Small intestine (tissue), 7 donors: ENCODE measurements at regions not wholly inside any gene's neighbourhood (a gene's known extent, or its start where the extent isn't known, plus 50 kb on each side); places are given as distances from the start of the nearest gene placed in this dataset.
A peak's percentile ranks its signal among the peaks of the same experiment; 100 is the strongest.

ENCODE experiments used
- DNase-seq, 2 donors: peaks; one replicate each; pipeline versions ENCODE4 v3.0.0 to v3.0.0-alpha.2; 2013
- FAIRE-seq: peaks from 2 replicates; lab custom pipeline; 2012; peaks lifted over from hg19 to GRCh38; lab: Jason Lieb, UNC
- H3K27ac ChIP-seq, 3 donors: one replicate each; pipeline ENCODE4 v1.5.1; 2013; ENCODE audit warnings: low read length in 2 of 3, mild to moderate bottlenecking in 2 of 3, control low read depth in 1 of 3, inconsistent platforms in 1 of 3, low read depth in 1 of 3, moderate library complexity in 1 of 3
- H3K27me3 ChIP-seq, 3 donors: one replicate each; pipeline ENCODE4 v1.6.1; 2013; ENCODE audit warnings: low read length in 3 of 3, inconsistent platforms in 1 of 3; ENCODE audit not compliant: control insufficient read depth in 3 of 3, insufficient read depth in 3 of 3
- H3K36me3 ChIP-seq, 3 donors: one replicate each; pipeline ENCODE4 v1.6.1; 2013; ENCODE audit warnings: low read length in 3 of 3, inconsistent platforms in 1 of 3, low read depth in 1 of 3, mild to moderate bottlenecking in 1 of 3, moderate library complexity in 1 of 3; ENCODE audit not compliant: control insufficient read depth in 3 of 3, insufficient read depth in 2 of 3
- H3K4me1 ChIP-seq, 3 donors: one replicate each; pipeline ENCODE4 v1.6.1; 2013; ENCODE audit warnings: low read length in 2 of 3, inconsistent platforms in 1 of 3, low read depth in 1 of 3, mild to moderate bottlenecking in 1 of 3, moderate library complexity in 1 of 3; ENCODE audit not compliant: control insufficient read depth in 3 of 3, insufficient read depth in 2 of 3
- H3K4me3 ChIP-seq, 3 donors: one replicate each; pipeline ENCODE4 v1.5.1; 2013; ENCODE audit warnings: low read length in 3 of 3, control low read depth in 1 of 3, inconsistent platforms in 1 of 3, low read depth in 1 of 3, mild to moderate bottlenecking in 1 of 3, moderate library complexity in 1 of 3
- H3K9me3 ChIP-seq, 2 donors: one replicate each; pipeline ENCODE4 v1.6.1; 2013; ENCODE audit warnings: low read depth in 1 of 2, low read length in 1 of 2; ENCODE audit not compliant: control insufficient read depth in 2 of 2, insufficient read depth in 1 of 2
- WGBS, 3 donors: extraction: QIAGEN DNeasy Blood & Tissue Kit; methylation state at CpG; one replicate each; pipeline ENCODE4 v1.1.7; 2013; 5-methylcytosine and 5-hydroxymethylcytosine counted together
- donor health status: healthy with polysubstance abuse.
- donor health status: control.
- donor health status: control.
- donor health status: Bipolar disorder and iron deficiency.
- donor health status: healthy.

DNA sequence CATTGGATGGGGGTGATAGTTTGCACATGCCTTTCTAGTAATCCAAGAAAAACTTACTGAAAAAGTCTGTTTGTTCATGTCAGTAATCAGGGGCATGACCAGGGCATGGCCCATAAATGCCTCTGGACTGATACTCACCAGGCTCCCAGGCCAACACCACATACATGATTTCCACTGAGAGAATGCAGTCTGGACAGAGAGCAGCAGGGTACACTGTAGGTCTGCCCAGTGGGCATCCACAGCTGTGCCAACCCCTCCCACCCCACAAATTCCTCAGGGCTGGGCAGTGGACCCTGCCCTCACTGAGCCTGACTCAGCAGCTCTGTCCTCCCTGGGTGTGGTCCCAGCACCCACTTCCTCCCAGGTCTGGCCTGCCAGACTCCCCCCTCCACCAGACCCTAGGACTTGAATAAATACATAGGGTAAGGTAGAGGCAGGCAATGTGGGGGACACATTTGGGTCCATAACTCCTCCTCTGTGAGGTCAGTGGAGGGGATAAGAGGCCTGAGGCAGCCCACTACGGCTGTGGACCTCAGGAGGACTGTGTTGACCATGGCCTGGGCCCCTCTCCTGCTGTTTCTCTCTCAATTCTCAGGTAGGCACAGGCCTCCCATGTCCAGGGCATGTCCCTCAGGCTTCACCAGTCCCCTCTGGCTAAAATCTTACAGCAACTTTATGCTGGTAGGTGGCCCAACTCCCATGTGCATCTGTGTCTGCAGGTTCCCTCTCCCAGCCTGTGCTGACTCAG, 92.2 kb upstream of the TOP3B start:
- Histone ChIP-seq H3K4me3 (no peak overlapping the region), H3K27ac (peak overlapping the region in 1 of 3 donors; percentile 7), H3K9me3 (no peaks in the 10 kb centered on the region), H3K27me3 (peaks cover 0 to 3% (median under 1%) of the 10 kb centered on the region in 3 donors), H3K4me1 (peaks cover 0 to 12% (median 0%) of the 10 kb centered on the region in 3 donors), H3K36me3 (no peaks in the 10 kb centered on the region)
- FAIRE-seq (no peak), DNase-seq (peak; percentile 38 to 52)
- 0% methylated on average over 1 of the region's 1 CpG for WGBS, 3 donors

- DNase-seq, result no peak
- FAIRE-seq, result no peak
- Histone ChIP-seq H3K9me3 (no peaks in the 10 kb centered on the region), H3K36me3 (no peaks in the 10 kb centered on the region), H3K27ac (no peak overlapping the region), H3K4me1 (peaks cover 0 to 12% (median 0%) of the 10 kb centered on the region in 3 donors), H3K27me3 (peaks cover 0 to 3% (median 0%) of the 10 kb centered on the region in 3 donors), H3K4me3 (no peak overlapping the region)
- 64 to 74% (median 70%) methylated on average over 5 of the region's 5 CpGs for WGBS, 3 donors
Observed at GRCh38 chr22:22073769-22074561, 91.4 kb upstream of the TOP3B start.

DNA sequence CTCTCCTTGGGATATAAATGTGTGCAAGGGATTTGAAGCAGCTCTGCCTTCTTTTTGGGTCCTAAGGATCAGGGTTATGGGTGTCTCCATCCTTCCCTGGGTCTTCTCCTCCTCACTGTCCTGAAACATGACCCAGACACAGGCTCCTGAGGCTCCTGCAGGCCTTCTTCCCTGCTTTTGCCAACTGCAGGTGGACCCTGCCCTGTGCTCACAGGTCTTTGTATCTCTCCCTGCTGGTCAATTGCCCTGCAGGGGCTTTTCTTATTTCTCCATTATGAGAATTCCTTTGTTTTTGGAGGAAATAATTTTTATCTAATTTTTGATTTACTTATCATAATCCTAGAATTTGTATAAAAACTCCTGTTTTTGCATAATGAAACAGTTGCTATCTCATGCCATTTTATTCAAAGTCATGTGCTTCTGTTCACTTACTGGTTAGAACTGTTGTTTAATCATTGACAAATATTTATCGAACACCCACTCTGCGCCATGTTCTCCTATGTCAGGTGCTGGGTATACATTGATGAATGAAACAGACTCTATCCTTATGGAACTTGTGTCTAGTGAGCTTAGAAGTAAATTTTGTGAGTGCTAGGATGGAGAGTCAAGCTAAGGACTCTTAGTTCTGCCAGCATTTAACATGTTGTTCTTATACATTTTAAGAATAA, 89.7 kb upstream of the TOP3B start:
- 74 to 81% (median 79%) methylated on average over 2 of the region's 2 CpGs for WGBS, 3 donors
- no peak for FAIRE-seq
- peaks cover 0 to 12% (median 0%) of the 10 kb centered on the region in 3 donors for H3K4me1 ChIP-seq

DNA sequence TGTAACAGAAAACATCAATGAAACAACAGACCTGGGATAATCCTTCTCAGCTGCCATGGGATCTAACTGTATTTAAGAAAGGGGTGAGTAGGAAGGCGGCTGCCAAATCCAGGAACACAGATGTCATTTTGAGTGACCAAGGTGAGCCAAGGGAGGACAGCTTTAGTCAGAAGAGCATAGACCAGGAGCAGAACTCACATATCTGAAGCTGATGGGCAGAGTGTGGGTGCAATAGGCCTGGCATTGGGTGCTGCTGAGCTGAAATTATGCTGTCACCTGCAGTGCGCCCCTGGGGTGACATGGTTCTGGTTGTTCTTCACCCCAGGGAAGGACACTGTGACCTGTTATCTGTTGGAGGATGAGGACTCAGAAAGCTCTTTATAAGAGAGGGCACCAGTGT, 88.9 kb upstream of the TOP3B start:
- no peak for DNase-seq
- H3K4me3 ChIP-seq, result no peak overlapping the region
- no peak overlapping the region for H3K27ac ChIP-seq
- no peaks in the 10 kb centered on the region for H3K36me3 ChIP-seq
- FAIRE-seq, result no peak
- 89 to 98% (median 90%) methylated on average over 2 of the region's 2 CpGs for WGBS, 3 donors
- H3K27me3 ChIP-seq, result peaks cover 0 to 3% (median 0%) of the 10 kb centered on the region in 3 donors
- H3K9me3 ChIP-seq, result no peaks in the 10 kb centered on the region
- H3K4me1 ChIP-seq, result peaks cover 0 to 12% (median 0%) of the 10 kb centered on the region in 3 donors

More for the DNA sequence above, 89.7 kb upstream of the TOP3B start:
- H3K9me3 ChIP-seq, result no peaks in the 10 kb centered on the region
- no peak for DNase-seq
- H3K27ac ChIP-seq, result no peak overlapping the region
- H3K36me3 ChIP-seq, result no peaks in the 10 kb centered on the region
- H3K27me3 ChIP-seq, result peaks cover 0 to 3% (median 0%) of the 10 kb centered on the region in 3 donors
- H3K4me3 ChIP-seq, result no peak overlapping the region

GRCh38 chr22:22070371-22070824, 87.8 kb upstream of the TOP3B start:
- peaks cover 0 to 3% (median 0%) of the 10 kb centered on the region in 3 donors for H3K27me3 ChIP-seq
- no peak overlapping the region for H3K27ac ChIP-seq
- H3K4me3 ChIP-seq, result no peak overlapping the region
- H3K9me3 ChIP-seq, result no peaks in the 10 kb centered on the region
- DNase-seq (no peak), FAIRE-seq (no peak)
- H3K4me1 ChIP-seq, result peaks cover 0 to 11% (median 0%) of the 10 kb centered on the region in 3 donors
- 56 to 71% (median 60%) methylated on average over 2 of the region's 2 CpGs for WGBS, 3 donors
- H3K36me3 ChIP-seq, result no peaks in the 10 kb centered on the region

DNA sequence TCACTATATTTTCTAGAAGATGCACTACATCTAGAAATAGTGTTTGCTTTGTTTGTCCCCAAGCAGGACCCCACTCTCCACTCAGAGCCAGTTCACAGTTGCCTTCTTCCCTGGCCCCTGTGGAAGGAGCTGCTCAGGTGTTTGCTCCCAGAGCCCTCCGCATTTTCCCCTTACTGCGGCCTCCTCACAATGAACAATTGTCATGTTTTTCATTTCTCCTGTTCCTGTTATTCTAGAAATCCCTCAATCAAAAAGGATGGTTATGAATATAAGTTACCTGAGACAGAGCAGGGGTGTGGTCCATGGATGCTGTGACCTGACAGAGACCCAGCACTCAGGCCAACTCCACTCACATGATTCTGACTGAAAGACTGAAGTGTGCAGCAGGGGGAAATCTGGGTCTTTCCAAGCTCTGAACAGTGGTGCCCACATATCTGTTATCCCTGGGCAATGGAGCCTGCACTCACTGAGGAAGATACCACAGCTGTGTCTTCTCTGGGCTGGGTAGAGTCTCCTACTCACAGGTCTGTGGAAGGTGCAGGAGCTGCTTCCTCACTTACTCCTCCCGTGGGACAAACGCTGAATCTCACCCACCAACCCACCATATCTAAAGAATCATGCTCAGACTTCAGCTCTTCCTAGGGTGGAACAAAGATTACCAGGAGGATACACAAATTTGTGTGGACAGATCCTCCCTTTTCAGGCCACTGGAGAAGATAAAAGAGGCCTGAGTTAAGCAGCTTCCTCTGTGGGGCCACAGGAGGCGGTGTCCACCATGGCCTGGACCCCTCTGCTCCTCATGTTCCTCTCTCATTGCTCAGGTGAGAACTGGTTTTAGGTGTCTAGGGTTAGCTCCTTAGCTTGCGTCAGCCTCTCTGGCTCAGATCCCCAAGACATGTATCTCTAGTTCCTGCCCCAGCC, 87.1 kb upstream of the TOP3B start:
- Histone ChIP-seq H3K9me3 (no peaks in the 10 kb centered on the region), H3K27ac (no peak overlapping the region), H3K4me3 (no peak overlapping the region), H3K4me1 (peaks cover 0 to 4% (median 0%) of the 10 kb centered on the region in 3 donors), H3K36me3 (no peaks in the 10 kb centered on the region), H3K27me3 (peaks cover 0 to 3% (median 0%) of the 10 kb centered on the region in 3 donors)
- DNase-seq (no peak), FAIRE-seq (no peak)
- 82 to 86% (median 83%) methylated on average over 6 of the region's 6 CpGs for WGBS, 3 donors

- H3K27ac ChIP-seq, result no peak overlapping the region
- no peaks in the 10 kb centered on the region for H3K4me1 ChIP-seq
- H3K9me3 ChIP-seq, result no peaks in the 10 kb centered on the region
- no peaks in the 10 kb centered on the region for H3K36me3 ChIP-seq
- FAIRE-seq, result no peak
- no peak for DNase-seq
- 51 to 57% (median 54%) methylated on average over 2 of the region's 2 CpGs for WGBS, 3 donors
- H3K27me3 ChIP-seq, result peaks cover 0 to 3% (median 0%) of the 10 kb centered on the region in 3 donors
- H3K4me3 ChIP-seq, result no peak overlapping the region
Observed at GRCh38 chr22:22068657-22069056, 86.1 kb upstream of the TOP3B start.
